HCT116 (cell line): ENCODE measurements at regions not wholly inside any gene's neighbourhood (a gene's known extent, or its start where the extent isn't known, plus 50 kb on each side); places are given as distances from the start of the nearest gene placed in this dataset.

Source experiments
- ATAC-seq: fragments of 200-7000 bp; cut with Tn5 transposase; 2 replicates; pipeline ENCODE4 v1.9.1; 2020; ENCODE audit warnings: mild to moderate bottlenecking, moderate library complexity
- BruUV-seq: library from RNA; stranded (reverse); fragments of 400-500 nt; replicated peaks from 2 replicates; lab custom pipeline; 2021; lab: Mats Ljungman, UMichigan
- CTCF ChIA-PET: fragments of 300-600 bp; sonication (Branson Sonifier 250); formaldehyde crosslinking; loops from one replicate; lab custom pipeline; 2021; ENCODE audit warnings: antibody characterized with exemption; lab: Charles Lee
- POLR2A ChIA-PET: fragments of 300-600, 350-600 bp; sonication (Branson Sonifier 250); formaldehyde crosslinking; loops from one replicate; lab custom pipeline; 2021; ENCODE audit warnings: antibody characterized with exemption; lab: Charles Lee
- RAD21 ChIA-PET, 2 experiments: fragments of 300-600 bp; sonication (Branson Sonifier 250); formaldehyde crosslinking; loops; one replicate each; lab custom pipeline; 2023; ENCODE audit warnings: low total read pairs in 2 of 2; ENCODE audit not compliant: uncharacterized antibody in 2 of 2, unreplicated experiment in 2 of 2, low non-redundant PET in 1 of 2; lab: Charles Lee
- DNase-seq: peaks from one replicate; pipeline ENCODE4 v3.0.0-alpha.2; 2010; ENCODE audit warnings: low read depth, low spot score
- H2AFZ ChIP-seq: fragments of 200-600 bp; shearing (Covaris generic), sonication (generic); 2 replicates; pipeline ENCODE4 v1.6.1; 2017; ENCODE audit warnings: low read depth, mixed run types, mixed read lengths, antibody characterized with exemption, low read length; ENCODE audit not compliant: poor library complexity, severe bottlenecking
- H3K27ac ChIP-seq: 2 replicates; pipeline ENCODE4 v1.5.1; 2012; ENCODE audit warnings: low read depth, low read length
- H3K27me3 ChIP-seq: fragments of 200-600 bp; sonication (generic); 2 replicates; pipeline ENCODE4 v1.6.1; 2016; ENCODE audit warnings: mixed run types, low read length, mixed read lengths; ENCODE audit not compliant: insufficient read depth
- H3K36me3 ChIP-seq, 2 experiments: fragments of 200-500 bp in 1 of 2; fragments of 200-600 bp in 1 of 2; sonication (Bioruptor generic) in 1 of 2; sonication (generic) in 1 of 2; 2 replicates each; pipeline versions ENCODE4 v1.5.1 to v1.6.1; 2014 to 2016; ENCODE audit warnings: low read length in 2 of 2, inconsistent platforms in 1 of 2, mixed read lengths in 1 of 2, mixed run types in 1 of 2; ENCODE audit not compliant: insufficient read depth in 2 of 2, control insufficient read depth in 1 of 2
- H3K4me1 ChIP-seq, 2 experiments: fragments of 200-600 bp in 1 of 2; sonication (generic) in 1 of 2; 2 replicates each; pipeline versions ENCODE4 v1.5.1 to v1.6.1; 2012 to 2017; ENCODE audit warnings: low read length in 2 of 2, inconsistent platforms in 1 of 2, mild to moderate bottlenecking in 1 of 2, mixed read lengths in 1 of 2, mixed run types in 1 of 2, moderate library complexity in 1 of 2; ENCODE audit not compliant: insufficient read depth in 2 of 2, control insufficient read depth in 1 of 2
- H3K4me2 ChIP-seq: fragments of 200-600 bp; sonication (generic); 2 replicates; pipeline ENCODE4 v1.6.1; 2017; ENCODE audit warnings: mixed run types, low read length, mixed read lengths
- H3K4me3 ChIP-seq, 2 experiments: fragments of 200-600 bp in 1 of 2; sonication (generic) in 1 of 2; replicated peaks in 1 of 2; 2 replicates each; pipeline ENCODE4 v1.5.1; 2011 to 2016; ENCODE audit warnings: low read length in 2 of 2, control low read depth in 1 of 2, low read depth in 1 of 2, mild to moderate bottlenecking in 1 of 2, mixed read lengths in 1 of 2, mixed run types in 1 of 2
- H3K79me2 ChIP-seq: fragments of 200-600 bp; sonication (generic); 2 replicates; pipeline ENCODE4 v1.6.1; 2017; ENCODE audit warnings: mild to moderate bottlenecking, mixed run types, low read length, moderate library complexity, mixed read lengths; ENCODE audit not compliant: insufficient read depth
- H3K9ac ChIP-seq: fragments of 200-600 bp; sonication (generic); 2 replicates; pipeline ENCODE4 v1.6.1; 2016; ENCODE audit warnings: low read length, mixed read lengths
- H3K9me2 ChIP-seq: fragments of 200-600 bp; sonication (generic), shearing (Covaris generic); 2 replicates; pipeline ENCODE4 v1.6.1; 2017; ENCODE audit warnings: mixed run types, mild to moderate bottlenecking, moderate library complexity; ENCODE audit not compliant: insufficient read depth
- H3K9me3 ChIP-seq, 2 experiments: fragments of 200-500 bp in 1 of 2; fragments of 200-600 bp in 1 of 2; sonication (Bioruptor generic) in 1 of 2; sonication (generic) in 1 of 2; 2 replicates each; pipeline ENCODE4 v1.6.1; 2014 to 2017; ENCODE audit warnings: low read length in 2 of 2, mixed read lengths in 2 of 2, inconsistent platforms in 1 of 2, low read depth in 1 of 2, mild to moderate bottlenecking in 1 of 2, mixed run types in 1 of 2, moderate library complexity in 1 of 2; ENCODE audit not compliant: control insufficient read depth in 1 of 2, insufficient read depth in 1 of 2
- H4K20me1 ChIP-seq: fragments of 200-600 bp; sonication (generic), shearing (Covaris generic); 2 replicates; pipeline ENCODE4 v1.6.1; 2017; ENCODE audit warnings: mixed run types, mild to moderate bottlenecking, moderate library complexity; ENCODE audit not compliant: insufficient read depth
- ATF3 ChIP-seq: IDR thresholded peaks from 2 replicates; pipeline ENCODE4 v1.6.1; 2012
- EGR1 ChIP-seq: IDR thresholded peaks from 2 replicates; pipeline ENCODE4 v1.6.1; 2012; ENCODE audit warnings: low read depth
- EZH2phosphoT487 ChIP-seq: fragments of 200-600 bp; IDR thresholded peaks from 2 replicates; pipeline ENCODE4 v1.6.1; 2018; ENCODE audit warnings: antibody characterized with exemption, borderline replicate concordance
- REST ChIP-seq: IDR thresholded peaks from 2 replicates; pipeline ENCODE4 v1.6.1; 2012; ENCODE audit warnings: low read depth
- SIN3A ChIP-seq: IDR thresholded peaks from 2 replicates; pipeline ENCODE4 v1.6.1; 2012; ENCODE audit warnings: low read depth
- TCF7L2 ChIP-seq: IDR thresholded peaks from 2 replicates; pipeline ENCODE4 v1.7.0; 2011; ENCODE audit warnings: borderline replicate concordance, inconsistent platforms; ENCODE audit not compliant: insufficient read depth, insufficient read length; ENCODE audit errors: extremely low read depth
- ZBTB33 ChIP-seq: IDR thresholded peaks from 2 replicates; pipeline ENCODE4 v1.6.1; 2011; ENCODE audit warnings: mild to moderate bottlenecking, low read length, moderate library complexity; ENCODE audit not compliant: insufficient replicate concordance; ENCODE audit errors: extremely low read depth
- ZNF274 ChIP-seq: fragments of 200-500 bp; sonication (Bioruptor generic); IDR thresholded peaks from 2 replicates; pipeline ENCODE4 v1.6.1; 2014; ENCODE audit warnings: mild to moderate bottlenecking, low read depth, low read length, inconsistent platforms
- intact Hi-C: fragments of 100-400 bp; cut with micrococcal nuclease; formaldehyde crosslinking; loops from 2 replicates; pipeline ENCODE4 v1.10.0; 2022

GRCh38 chr3:97417-98258 lies 98.9 kb upstream of the CHL1 start:
- intact Hi-C loops = no loop called here
- H3K9me3 ChIP-seq = peaks cover 10 to 14% of the 10 kb centered on the region in 2 experiments; a peak in 3 of 4 replicates
- no peaks in the 10 kb centered on the region for H3K4me1 ChIP-seq
- ATAC-seq (no peak), DNase-seq (no peak)
- H3K27ac ChIP-seq = no peak overlapping the region
- no peaks in the 10 kb centered on the region for H3K36me3 ChIP-seq
- ChIA-PET CTCF (no interaction called here), POLR2A (no interaction called here), RAD21 (no interaction called here)
- H3K27me3 ChIP-seq = no peaks in the 10 kb centered on the region
- H4K20me1 ChIP-seq = no peaks in the 10 kb centered on the region
- BruUV-seq = no TSS peak
- TF ChIP-seq REST (no peak), EGR1 (no peak), ZNF274 (no peak), SIN3A (no peak), EZH2phosphoT487 (no peak), ATF3 (no peak), TCF7L2 (no peak), ZBTB33 (no peak)
- H2AFZ ChIP-seq = no peak overlapping the region
- no peak overlapping the region for H3K9ac ChIP-seq
- H3K79me2 ChIP-seq = no peaks in the 10 kb centered on the region
- no peak overlapping the region for H3K4me2 ChIP-seq
- H3K4me3 ChIP-seq = no peak overlapping the region
- H3K9me2 ChIP-seq = no peaks in the 10 kb centered on the region
